B cell (primary cell): ENCODE measurements at regions not wholly inside any gene's neighbourhood (a gene's known extent, or its start where the extent isn't known, plus 50 kb on each side); places are given as distances from the start of the nearest gene placed in this dataset.

ENCODE experiments used
- EZH2 ChIP-seq: IDR thresholded peaks from 2 replicates; pipeline ENCODE4 v1.6.1; 2012; ENCODE audit warnings: borderline replicate concordance, low read depth, mild to moderate bottlenecking, moderate library complexity, low read length; ENCODE audit not compliant: insufficient read depth, poor library complexity, severe bottlenecking
- TF ChIP-seq, protein P1 (sequence below): fragments of 200-600 bp; IDR thresholded peaks from one replicate; pipeline ENCODE4 v1.8.0; 2022; ENCODE audit warnings: antibody characterized with exemption, mild to moderate bottlenecking

GRCh38 chr5:52562473-52562872 lies 225.2 kb upstream of the ITGA1 start:
- TF ChIP-seq, protein P1, sequence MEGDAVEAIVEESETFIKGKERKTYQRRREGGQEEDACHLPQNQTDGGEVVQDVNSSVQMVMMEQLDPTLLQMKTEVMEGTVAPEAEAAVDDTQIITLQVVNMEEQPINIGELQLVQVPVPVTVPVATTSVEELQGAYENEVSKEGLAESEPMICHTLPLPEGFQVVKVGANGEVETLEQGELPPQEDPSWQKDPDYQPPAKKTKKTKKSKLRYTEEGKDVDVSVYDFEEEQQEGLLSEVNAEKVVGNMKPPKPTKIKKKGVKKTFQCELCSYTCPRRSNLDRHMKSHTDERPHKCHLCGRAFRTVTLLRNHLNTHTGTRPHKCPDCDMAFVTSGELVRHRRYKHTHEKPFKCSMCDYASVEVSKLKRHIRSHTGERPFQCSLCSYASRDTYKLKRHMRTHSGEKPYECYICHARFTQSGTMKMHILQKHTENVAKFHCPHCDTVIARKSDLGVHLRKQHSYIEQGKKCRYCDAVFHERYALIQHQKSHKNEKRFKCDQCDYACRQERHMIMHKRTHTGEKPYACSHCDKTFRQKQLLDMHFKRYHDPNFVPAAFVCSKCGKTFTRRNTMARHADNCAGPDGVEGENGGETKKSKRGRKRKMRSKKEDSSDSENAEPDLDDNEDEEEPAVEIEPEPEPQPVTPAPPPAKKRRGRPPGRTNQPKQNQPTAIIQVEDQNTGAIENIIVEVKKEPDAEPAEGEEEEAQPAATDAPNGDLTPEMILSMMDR: no peak
- no peak for TF ChIP-seq EZH2
